ENCODE measurements at regions not wholly inside any gene's neighbourhood (a gene's known extent, or its start where the extent isn't known, plus 50 kb on each side); places are given as distances from the start of the nearest gene placed in this dataset.
"Not testable (repeated sequence)": the region's sequence is repeated elsewhere in the genome, so short reads cannot be mapped to it uniquely, and the experiment has no call there.

GRCh38 chr6:72571993-72572392 is 49.9 kb upstream of the KCNQ5 start:
- not testable (repeated sequence) for TF ChIP-seq CTCF, POLR2A (IDR thresholded peaks at IDR 0.05)

Data from thyroid gland (tissue), 4 donors.